GM23338 (cell line): ENCODE measurements at regions not wholly inside any gene's neighbourhood (a gene's known extent, or its start where the extent isn't known, plus 50 kb on each side); places are given as distances from the start of the nearest gene placed in this dataset.

Source experiments
- ATAC-seq: fragments of 200-7000 bp; cut with Tn5 transposase; 3 replicates; pipeline ENCODE4 v1.9.1; 2020
- DNase-seq: peaks from one replicate; pipeline ENCODE4 v3.0.0-alpha.2; 2015; ENCODE audit warnings: low spot score
- H2AFZ ChIP-seq: fragments of 200-600 bp; sonication (generic); 2 replicates; pipeline ENCODE4 v1.8.0; 2016; ENCODE audit warnings: antibody characterized with exemption, mild to moderate bottlenecking, moderate library complexity
- H3F3A ChIP-seq: fragments of 200-600 bp; sonication (generic); replicated peaks from 2 replicates; pipeline ENCODE4 v1.8.0; 2017; ENCODE audit warnings: antibody characterized with exemption, mixed run types, low read depth
- H3K27ac ChIP-seq: fragments of 200-600 bp; sonication (generic); 2 replicates; pipeline ENCODE4 v1.6.1; 2016; ENCODE audit warnings: low read depth
- H3K27me3 ChIP-seq: fragments of 200-600 bp; sonication (generic); 2 replicates; pipeline ENCODE4 v1.8.0; 2016; ENCODE audit warnings: mild to moderate bottlenecking, mixed run types, moderate library complexity; ENCODE audit not compliant: insufficient read depth
- H3K36me3 ChIP-seq: fragments of 200-600 bp; sonication (generic); 2 replicates; pipeline ENCODE4 v1.8.0; 2016; ENCODE audit warnings: mild to moderate bottlenecking; ENCODE audit not compliant: insufficient read depth
- H3K4me1 ChIP-seq: fragments of 200-600 bp; sonication (generic); 2 replicates; pipeline ENCODE4 v1.8.0; 2016; ENCODE audit warnings: mild to moderate bottlenecking, moderate library complexity; ENCODE audit not compliant: insufficient read depth
- H3K4me2 ChIP-seq: fragments of 200-600 bp; sonication (generic); 2 replicates; pipeline ENCODE4 v1.7.1; 2017; ENCODE audit warnings: mixed run types
- H3K4me3 ChIP-seq: fragments of 200-600 bp; sonication (generic); 2 replicates; pipeline ENCODE4 v1.6.1; 2016; ENCODE audit warnings: mixed run types
- H3K79me2 ChIP-seq: fragments of 200-600 bp; sonication (generic); replicated peaks from 2 replicates; pipeline ENCODE4 v1.8.0; 2017; ENCODE audit warnings: mild to moderate bottlenecking; ENCODE audit not compliant: insufficient read depth
- H3K9me2 ChIP-seq: fragments of 200-600 bp; sonication (generic); 2 replicates; pipeline ENCODE4 v1.8.0; 2017; ENCODE audit not compliant: insufficient read depth
- H4K20me1 ChIP-seq: fragments of 200-600 bp; sonication (generic); replicated peaks from 2 replicates; pipeline ENCODE4 v1.8.0; 2017; ENCODE audit warnings: mild to moderate bottlenecking; ENCODE audit not compliant: insufficient read depth
- H3K27ac Mint-ChIP-seq: 2 replicates; pipeline ENCODE4 v1.8.0; 2020; ENCODE audit warnings: inconsistent platforms, mild to moderate bottlenecking, moderate library complexity, mixed read lengths
- H3K27me3 Mint-ChIP-seq: 3 replicates; pipeline ENCODE4 v1.8.0; 2022; ENCODE audit warnings: low read depth, mild to moderate bottlenecking, moderate library complexity, mixed read lengths, inconsistent platforms; ENCODE audit not compliant: insufficient read depth, poor library complexity
- H3K36me3 Mint-ChIP-seq: 3 replicates; pipeline ENCODE4 v1.8.0; 2021; ENCODE audit warnings: low read depth, mild to moderate bottlenecking, inconsistent platforms, moderate library complexity, mixed read lengths
- H3K4me1 Mint-ChIP-seq: 3 replicates; pipeline ENCODE4 v1.8.0; 2020; ENCODE audit warnings: mild to moderate bottlenecking, inconsistent platforms, mixed read lengths
- H3K4me3 Mint-ChIP-seq: 3 replicates; pipeline ENCODE4 v1.8.0; 2021; ENCODE audit warnings: moderate library complexity, mild to moderate bottlenecking, inconsistent platforms, mixed read lengths
- H3K9me3 Mint-ChIP-seq: 3 replicates; pipeline ENCODE4 v1.8.0; 2020; ENCODE audit warnings: moderate library complexity, mild to moderate bottlenecking, inconsistent platforms, mixed read lengths
- CREB1 ChIP-seq: fragments of 250-450 bp; sonication (Bioruptor Pico); IDR thresholded peaks from 2 replicates; pipeline ENCODE4 v1.5.0; 2020; ENCODE audit warnings: low read depth, mild to moderate bottlenecking, moderate library complexity
- CTCF ChIP-seq, 2 experiments: fragments of 200-600 bp in 1 of 2; sonication (generic) in 1 of 2; conservative IDR thresholded peaks; 2 replicates each; pipeline versions ENCODE4 v1.5.1 to v1.6.1; 2016 to 2017; ENCODE audit warnings: antibody characterized with exemption in 2 of 2, low read depth in 2 of 2, mild to moderate bottlenecking in 2 of 2, moderate library complexity in 1 of 2
- EZH2 ChIP-seq: fragments of 200-600 bp; sonication (generic); IDR thresholded peaks from one replicate; pipeline ENCODE4 v1.8.0; 2017; ENCODE audit warnings: antibody characterized with exemption, mild to moderate bottlenecking, low read depth; ENCODE audit not compliant: unreplicated experiment
- JUNB ChIP-seq: IDR thresholded peaks from one replicate; pipeline ENCODE4 v1.6.1; 2016; ENCODE audit warnings: antibody characterized with exemption; ENCODE audit not compliant: unreplicated experiment
- NANOG ChIP-seq: IDR thresholded peaks from 2 replicates; pipeline ENCODE4 v1.6.1; 2016; ENCODE audit warnings: antibody characterized with exemption, borderline replicate concordance
- POLR2AphosphoS5 ChIP-seq: IDR thresholded peaks from 2 replicates; pipeline ENCODE4 v1.6.1; 2016; ENCODE audit warnings: antibody characterized with exemption, low read depth
- REST ChIP-seq: IDR thresholded peaks from one replicate; pipeline ENCODE4 v1.6.1; 2018; ENCODE audit warnings: antibody characterized with exemption; ENCODE audit not compliant: unreplicated experiment
- STAT1 ChIP-seq: IDR thresholded peaks from one replicate; pipeline ENCODE4 v1.6.1; 2016; ENCODE audit warnings: antibody characterized with exemption; ENCODE audit not compliant: unreplicated experiment
- ZNF331 ChIP-seq: fragments of 250-450 bp; sonication (Bioruptor Pico); IDR thresholded peaks from 2 replicates; pipeline ENCODE4 v1.5.0; 2020; ENCODE audit warnings: low read depth, mild to moderate bottlenecking, moderate library complexity

- H3K36me3 ChIP-seq = peaks cover 39% of the 10 kb centered on the region
- peaks cover 63% of the 10 kb centered on the region for H3K9me3 Mint-ChIP-seq
- no peaks in the 10 kb centered on the region for H3K4me1 Mint-ChIP-seq
- no peak overlapping the region for H3K4me3 Mint-ChIP-seq
- DNase-seq (peak; percentile 27), ATAC-seq (no peak)
- no peaks in the 10 kb centered on the region for H4K20me1 ChIP-seq
- no peak overlapping the region for H3K27ac Mint-ChIP-seq
- H3K27me3 ChIP-seq = no peaks in the 10 kb centered on the region
- no peak for TF ChIP-seq JUNB
- no peak for TF ChIP-seq CTCF (conservative IDR thresholded peaks at IDR 0.05; ENCODE audit: low read depth in 2 of 2)
- no peak for TF ChIP-seq EZH2
- TF ChIP-seq NANOG = no peak
- no peak for TF ChIP-seq STAT1
- no peak for TF ChIP-seq POLR2AphosphoS5
- no peak for TF ChIP-seq ZNF331
- TF ChIP-seq REST = no peak
- no peak for TF ChIP-seq CREB1 (CRISPR knock-in tag)
- no peak overlapping the region for H3K4me3 ChIP-seq
- no peak overlapping the region for H2AFZ ChIP-seq
- H3F3A ChIP-seq = no peaks in the 10 kb centered on the region
- no peak overlapping the region for H3K27ac ChIP-seq
- H3K79me2 ChIP-seq = no peaks in the 10 kb centered on the region
- peaks cover 35% of the 10 kb centered on the region for H3K36me3 Mint-ChIP-seq
- H3K27me3 Mint-ChIP-seq = no peaks in the 10 kb centered on the region
- H3K9me2 ChIP-seq = no peaks in the 10 kb centered on the region
- no peak overlapping the region for H3K4me2 ChIP-seq
- no peaks in the 10 kb centered on the region for H3K4me1 ChIP-seq
Measured at GRCh38 chr4:33914386-33914785, 2329.9 kb downstream of the ARAP2 start.

DNA sequence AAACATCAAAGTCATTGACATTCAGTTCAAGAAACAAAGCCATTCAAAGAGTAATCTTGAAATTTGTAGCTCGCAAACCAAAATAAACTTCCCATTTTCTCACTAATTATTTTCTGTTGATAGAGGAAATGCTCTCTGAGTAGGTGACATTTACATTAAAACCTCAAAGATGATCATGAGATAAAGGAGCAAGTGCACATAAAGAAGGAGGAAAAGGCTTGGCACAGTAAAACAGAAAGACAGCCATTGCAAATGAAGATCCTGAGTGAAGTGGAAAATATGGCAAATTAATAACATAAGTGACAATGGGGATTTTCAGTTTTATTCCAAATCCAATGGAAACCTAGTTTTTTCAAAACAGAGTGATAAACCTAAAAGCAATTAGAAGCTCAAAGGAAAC is 2320.8 kb downstream of the ARAP2 start:
- H3K36me3 ChIP-seq = no peaks in the 10 kb centered on the region
- no peaks in the 10 kb centered on the region for H4K20me1 ChIP-seq
- no peaks in the 10 kb centered on the region for H3F3A ChIP-seq
- no peak overlapping the region for H3K4me2 ChIP-seq
- no peaks in the 10 kb centered on the region for H3K79me2 ChIP-seq
- H3K4me1 ChIP-seq = no peaks in the 10 kb centered on the region
- no peak overlapping the region for H2AFZ ChIP-seq
- no peak for ATAC-seq
- Mint-ChIP-seq H3K9me3 (peaks cover 7% of the 10 kb centered on the region), H3K27ac (no peak overlapping the region), H3K36me3 (peaks cover 4% of the 10 kb centered on the region; the same call in 1 of the 3 replicates), H3K4me3 (no peak overlapping the region), H3K4me1 (no peaks in the 10 kb centered on the region), H3K27me3 (no peaks in the 10 kb centered on the region)
- no peaks in the 10 kb centered on the region for H3K27me3 ChIP-seq
- no peak for DNase-seq
- H3K27ac ChIP-seq = no peak overlapping the region
- H3K4me3 ChIP-seq = no peak overlapping the region
- no peaks in the 10 kb centered on the region for H3K9me2 ChIP-seq
- TF ChIP-seq EZH2 = no peak
